HepG2 (cell line): ENCODE measurements at regions not wholly inside any gene's neighbourhood (a gene's known extent, or its start where the extent isn't known, plus 50 kb on each side); places are given as distances from the start of the nearest gene placed in this dataset.

Source experiments
- ATAC-seq: fragments of 200-7000 bp; cut with Tn5 transposase; 3 replicates; pipeline ENCODE4 v1.9.1; 2020; ENCODE audit warnings: mild to moderate bottlenecking, moderate library complexity
- BruUV-seq: library from RNA; stranded (reverse); fragments of 400-500 nt; replicated peaks from 2 replicates; lab custom pipeline; 2021; lab: Mats Ljungman, UMichigan
- CTCF ChIA-PET: fragments of 300-600 bp; formaldehyde crosslinking; extraction: SDS; loops from one replicate; lab custom pipeline; 2021; ENCODE audit warnings: low total read pairs, inconsistent platforms, low intra/inter-chr PET ratio; lab: Yijun Ruan, JAX
- POLR2A ChIA-PET: fragments of 350-600 bp; sonication (Branson Sonifier 250); formaldehyde crosslinking; loops from one replicate; lab custom pipeline; 2020; ENCODE audit warnings: antibody characterized with exemption, inconsistent platforms; lab: Yijun Ruan, JAX
- DNase-seq: peaks from one replicate; pipeline ENCODE4 v3.0.0-alpha.2; 2015; ENCODE audit warnings: low spot score
- FAIRE-seq: peaks from 3 replicates; lab custom pipeline; 2011; peaks lifted over from hg19 to GRCh38; lab: Jason Lieb, UNC
- H2AFZ ChIP-seq: one replicate; pipeline ENCODE4 v1.6.1; 2011; ENCODE audit warnings: low read length, inconsistent platforms
- H3K27ac ChIP-seq: fragments of 300-600 bp; 3 replicates; pipeline ENCODE4 v1.8.0; 2011; ENCODE audit warnings: mixed run types, mild to moderate bottlenecking, mixed read lengths, low read length, inconsistent platforms; ENCODE audit not compliant: insufficient read depth; ENCODE audit errors: extremely low read length
- H3K27me3 ChIP-seq, 2 experiments: fragments of 200-600 bp in 1 of 2; 2 replicates in 1 of 2; 3 replicates in 1 of 2; pipeline versions ENCODE4 v1.6.0 to v1.8.0; 2011; ENCODE audit warnings: low read length in 2 of 2, mild to moderate bottlenecking in 2 of 2, moderate library complexity in 2 of 2, inconsistent platforms in 1 of 2; ENCODE audit not compliant: insufficient read depth in 2 of 2, control insufficient read depth in 1 of 2
- H3K36me3 ChIP-seq, 2 experiments: fragments of 200-600 bp in 1 of 2; replicated peaks in 1 of 2; 2 replicates in 1 of 2; 3 replicates in 1 of 2; pipeline versions ENCODE4 v1.5.1 to v1.8.0; 2011; ENCODE audit warnings: low read length in 2 of 2, inconsistent platforms in 1 of 2; ENCODE audit not compliant: insufficient read depth in 2 of 2, control insufficient read depth in 1 of 2
- H3K4me1 ChIP-seq: 2 replicates; pipeline ENCODE4 v1.5.1; 2012; ENCODE audit warnings: low read length, inconsistent platforms; ENCODE audit not compliant: insufficient read depth
- H3K4me2 ChIP-seq: 2 replicates; pipeline ENCODE4 v1.6.0; 2011; ENCODE audit warnings: low read depth, low read length, inconsistent platforms
- H3K4me3 ChIP-seq, 3 experiments: fragments of 200-600 bp in 1 of 3; sonication (generic), shearing (Covaris generic) in 1 of 3; replicated peaks in 1 of 3; 2 replicates each; pipeline ENCODE4 v1.5.1; 2011 to 2016; ENCODE audit warnings: low read length in 3 of 3, inconsistent platforms in 2 of 3, low read depth in 2 of 3, mild to moderate bottlenecking in 2 of 3, control low read depth in 1 of 3, mixed read lengths in 1 of 3; ENCODE audit not compliant: insufficient read depth in 1 of 3
- H3K79me2 ChIP-seq: one replicate; pipeline ENCODE4 v1.6.1; 2011; ENCODE audit warnings: low read length, inconsistent platforms; ENCODE audit not compliant: insufficient read depth
- H3K9ac ChIP-seq: 2 replicates; pipeline ENCODE4 v1.6.0; 2011; ENCODE audit warnings: mild to moderate bottlenecking, low read depth, low read length, inconsistent platforms; ENCODE audit not compliant: insufficient read depth
- H3K9me3 ChIP-seq: 2 replicates; pipeline ENCODE4 v1.5.1; 2012; ENCODE audit warnings: mild to moderate bottlenecking, low read length
- H4K20me1 ChIP-seq: 2 replicates; pipeline ENCODE4 v1.6.0; 2011; ENCODE audit warnings: inconsistent platforms, mild to moderate bottlenecking, low read length, moderate library complexity; ENCODE audit not compliant: insufficient read depth
- ADNP ChIP-seq: sonication (generic); formaldehyde crosslinking; IDR thresholded peaks from 2 replicates; pipeline ENCODE4 v1.4.0; 2020; ENCODE audit warnings: missing genetic modification reagents
- CAMTA2 ChIP-seq: sonication (generic); formaldehyde crosslinking; IDR thresholded peaks from 2 replicates; pipeline ENCODE4 v1.4.0; 2020; ENCODE audit warnings: mild to moderate bottlenecking, missing genetic modification reagents, borderline replicate concordance
- HNRNPUL1 ChIP-seq: fragments of 200-400 bp; formaldehyde crosslinking; IDR thresholded peaks from 2 replicates; pipeline ENCODE4 v1.6.1; 2017; ENCODE audit warnings: low read depth, mild to moderate bottlenecking, low read length, moderate library complexity
- JDP2 ChIP-seq: sonication (generic); formaldehyde crosslinking; IDR thresholded peaks from 2 replicates; pipeline ENCODE4 v1.8.1; 2022; ENCODE audit warnings: missing genetic modification reagents, borderline replicate concordance
- MYC ChIP-seq: sonication (generic); formaldehyde crosslinking; IDR thresholded peaks from 2 replicates; pipeline ENCODE4 v1.9.0; 2021; ENCODE audit warnings: missing genetic modification reagents, borderline replicate concordance
- NBN ChIP-seq: fragments of 450-650 bp; conservative IDR thresholded peaks from 2 replicates; pipeline ENCODE4 v1.6.1; 2017
- PLRG1 ChIP-seq: fragments of 450-650 bp; conservative IDR thresholded peaks from 2 replicates; pipeline ENCODE4 v1.6.1; 2016
- REPIN1 ChIP-seq: sonication (generic); formaldehyde crosslinking; IDR thresholded peaks from 2 replicates; pipeline ENCODE4 v1.8.0; 2022; ENCODE audit warnings: missing genetic modification reagents, low read depth, mild to moderate bottlenecking, borderline replicate concordance
- SIN3A ChIP-seq: IDR thresholded peaks from 2 replicates; pipeline ENCODE4 v1.6.1; 2011; ENCODE audit warnings: low read depth, mild to moderate bottlenecking, control low read depth, low read length, borderline replicate concordance
- THAP11 ChIP-seq: IDR thresholded peaks from 2 replicates; pipeline ENCODE4 v1.6.1; 2016; ENCODE audit warnings: missing biosample characterization, missing genetic modification reagents
- ZC3H4 ChIP-seq: sonication (generic); formaldehyde crosslinking; IDR thresholded peaks from 2 replicates; pipeline ENCODE4 v1.4.0; 2020; ENCODE audit warnings: missing genetic modification reagents, borderline replicate concordance
- ZNF230 ChIP-seq: sonication (generic); formaldehyde crosslinking; IDR thresholded peaks from 2 replicates; pipeline ENCODE4 v1.4.0; 2020; ENCODE audit warnings: mild to moderate bottlenecking, missing genetic modification reagents
- ZNF337 ChIP-seq: sonication (generic); formaldehyde crosslinking; IDR thresholded peaks from 2 replicates; pipeline ENCODE4 v1.5.1; 2020; ENCODE audit warnings: missing genetic modification reagents, low read depth, mild to moderate bottlenecking, borderline replicate concordance
- ZNF367 ChIP-seq: sonication (generic); formaldehyde crosslinking; IDR thresholded peaks from 2 replicates; pipeline ENCODE4 v1.4.0; 2020; ENCODE audit warnings: missing genetic modification reagents, borderline replicate concordance
- ZNF552 ChIP-seq: sonication (generic); formaldehyde crosslinking; IDR thresholded peaks from 2 replicates; pipeline ENCODE4 v1.9.0; 2022; ENCODE audit warnings: missing genetic modification reagents, mild to moderate bottlenecking, borderline replicate concordance
- ZNF598 ChIP-seq: sonication (generic); formaldehyde crosslinking; IDR thresholded peaks from 2 replicates; pipeline ENCODE4 v1.5.1; 2020; ENCODE audit warnings: mild to moderate bottlenecking, missing genetic modification reagents, borderline replicate concordance
- ZNF850 ChIP-seq: sonication (generic); formaldehyde crosslinking; conservative IDR thresholded peaks from 2 replicates; pipeline ENCODE4 v1.9.0; 2021; ENCODE audit warnings: mild to moderate bottlenecking, missing genetic modification reagents
- ZSCAN29 ChIP-seq: sonication (generic); formaldehyde crosslinking; conservative IDR thresholded peaks from 2 replicates; pipeline ENCODE4 v1.4.0; 2020; ENCODE audit warnings: mild to moderate bottlenecking, missing genetic modification reagents
- WGBS: methylation state at CpG from one replicate; pipeline ENCODE4 v1.1.6; 2017; ENCODE audit warnings: low lambda C conversion rate; 5-methylcytosine and 5-hydroxymethylcytosine counted together
- in situ Hi-C: cut with HindIII; loops from 2 replicates; pipeline ENCODE4 v1.10.0; 2017; ENCODE audit warnings: low pct_unique_long_range_greater_than_20kb; ENCODE audit not compliant: extremely low pct_ligation_motif_present
- intact Hi-C: fragments of 100-400 bp; cut with micrococcal nuclease; formaldehyde crosslinking; loops from one replicate; pipeline ENCODE4 v1.10.0; 2022; ENCODE audit not compliant: unreplicated experiment
- TF ChIP-seq, protein P1 (sequence below): sonication (generic); formaldehyde crosslinking; IDR thresholded peaks from 2 replicates; pipeline ENCODE4 v1.5.1; 2020; ENCODE audit warnings: missing genetic modification reagents, mild to moderate bottlenecking, borderline replicate concordance
- TF ChIP-seq, protein P2 (sequence below): sonication (generic); formaldehyde crosslinking; IDR thresholded peaks from 2 replicates; pipeline ENCODE4 v1.4.0; 2020; ENCODE audit warnings: missing genetic modification reagents

DNA sequence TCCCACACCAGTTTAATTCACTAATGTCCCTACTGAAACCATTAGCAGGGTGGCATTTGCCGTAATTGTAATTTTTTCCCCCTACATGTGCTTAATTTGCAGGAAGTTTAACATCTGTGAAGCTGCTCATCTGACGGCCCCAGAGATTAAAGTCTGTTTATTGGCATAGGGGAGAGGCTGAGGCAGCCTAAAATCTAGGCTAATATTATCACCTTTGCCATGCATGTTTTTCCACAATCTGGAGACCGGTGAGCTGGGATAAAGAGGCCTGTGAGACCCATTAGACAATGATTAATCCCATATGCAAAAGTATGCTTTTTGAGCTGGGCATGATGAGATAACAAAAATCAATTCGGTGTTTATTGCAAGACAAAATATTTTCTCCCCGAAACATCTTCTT is 561.2 kb upstream of the ALCAM start:
- H3K4me3 ChIP-seq = no peak overlapping the region
- ChIA-PET CTCF (no interaction called here), POLR2A (no interaction called here)
- no peak overlapping the region for H3K27ac ChIP-seq
- H3K9me3 ChIP-seq = no peaks in the 10 kb centered on the region
- in situ Hi-C loops (no loop called here), intact Hi-C loops (no loop called here)
- DNase-seq (no peak), FAIRE-seq (no peak), ATAC-seq (no peak)
- WGBS = 8% methylated on average over 5 of the region's 5 CpGs
- H4K20me1 ChIP-seq = no peaks in the 10 kb centered on the region
- H3K79me2 ChIP-seq = no peaks in the 10 kb centered on the region
- TF ChIP-seq SIN3A (no peak), ZSCAN29 (CRISPR knock-in tag) (no peak), MYC (CRISPR knock-in tag) (no peak), ZNF337 (no peak), ZNF598 (CRISPR knock-in tag) (no peak), ZNF850 (CRISPR knock-in tag) (no peak), ZNF230 (CRISPR knock-in tag) (no peak), HNRNPUL1 (no peak), ZNF552 (CRISPR knock-in tag) (no peak), CAMTA2 (no peak)
- no peaks in the 10 kb centered on the region for H3K27me3 ChIP-seq
- no peak overlapping the region for H3K9ac ChIP-seq
- BruUV-seq = no TSS peak
- H2AFZ ChIP-seq = no peak overlapping the region
- H3K4me1 ChIP-seq = no peaks in the 10 kb centered on the region
- no peaks in the 10 kb centered on the region for H3K36me3 ChIP-seq
- H3K4me2 ChIP-seq = no peak overlapping the region

DNA sequence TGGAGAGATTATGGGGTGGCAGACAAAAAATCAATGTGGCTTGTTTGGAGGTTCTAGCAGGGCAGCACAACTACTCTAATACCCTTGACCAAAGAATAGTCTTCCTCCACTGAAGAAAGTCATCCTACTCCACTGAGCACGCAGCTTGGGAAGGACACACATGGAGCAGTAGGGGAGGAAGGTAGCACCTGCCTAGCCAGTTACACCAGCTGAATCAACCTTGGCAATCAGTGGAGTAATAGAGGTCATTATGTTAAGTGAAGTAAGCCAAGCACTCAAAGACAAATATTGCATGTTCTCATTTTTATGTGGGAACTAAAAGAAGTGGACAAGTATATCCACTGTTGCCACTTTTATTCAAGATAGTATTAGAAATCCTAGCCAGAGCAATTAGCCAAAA is 555.8 kb upstream of the ALCAM start:
- Histone ChIP-seq H3K4me1 (no peaks in the 10 kb centered on the region), H2AFZ (no peak overlapping the region), H4K20me1 (no peaks in the 10 kb centered on the region), H3K9ac (no peak overlapping the region), H3K4me3 (no peak overlapping the region), H3K9me3 (no peaks in the 10 kb centered on the region), H3K27ac (no peak overlapping the region), H3K79me2 (no peaks in the 10 kb centered on the region), H3K27me3 (no peaks in the 10 kb centered on the region), H3K36me3 (no peaks in the 10 kb centered on the region), H3K4me2 (no peak overlapping the region)
- 0% methylated on average over 1 of the region's 1 CpG for WGBS
- DNase-seq = no peak
- TF ChIP-seq PLRG1 = no peak
- no peak for TF ChIP-seq ZC3H4 (CRISPR knock-in tag)
- TF ChIP-seq, protein P1, sequence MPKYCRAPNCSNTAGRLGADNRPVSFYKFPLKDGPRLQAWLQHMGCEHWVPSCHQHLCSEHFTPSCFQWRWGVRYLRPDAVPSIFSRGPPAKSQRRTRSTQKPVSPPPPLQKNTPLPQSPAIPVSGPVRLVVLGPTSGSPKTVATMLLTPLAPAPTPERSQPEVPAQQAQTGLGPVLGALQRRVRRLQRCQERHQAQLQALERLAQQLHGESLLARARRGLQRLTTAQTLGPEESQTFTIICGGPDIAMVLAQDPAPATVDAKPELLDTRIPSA (CRISPR knock-in tag) = no peak
- TF ChIP-seq THAP11 (CRISPR knock-in tag) = no peak
- no peak for TF ChIP-seq NBN
- no peak for TF ChIP-seq ZNF367 (CRISPR knock-in tag)
- no peak for TF ChIP-seq ADNP (CRISPR knock-in tag)
- TF ChIP-seq REPIN1 (CRISPR knock-in tag) = no peak
- TF ChIP-seq, protein P2, sequence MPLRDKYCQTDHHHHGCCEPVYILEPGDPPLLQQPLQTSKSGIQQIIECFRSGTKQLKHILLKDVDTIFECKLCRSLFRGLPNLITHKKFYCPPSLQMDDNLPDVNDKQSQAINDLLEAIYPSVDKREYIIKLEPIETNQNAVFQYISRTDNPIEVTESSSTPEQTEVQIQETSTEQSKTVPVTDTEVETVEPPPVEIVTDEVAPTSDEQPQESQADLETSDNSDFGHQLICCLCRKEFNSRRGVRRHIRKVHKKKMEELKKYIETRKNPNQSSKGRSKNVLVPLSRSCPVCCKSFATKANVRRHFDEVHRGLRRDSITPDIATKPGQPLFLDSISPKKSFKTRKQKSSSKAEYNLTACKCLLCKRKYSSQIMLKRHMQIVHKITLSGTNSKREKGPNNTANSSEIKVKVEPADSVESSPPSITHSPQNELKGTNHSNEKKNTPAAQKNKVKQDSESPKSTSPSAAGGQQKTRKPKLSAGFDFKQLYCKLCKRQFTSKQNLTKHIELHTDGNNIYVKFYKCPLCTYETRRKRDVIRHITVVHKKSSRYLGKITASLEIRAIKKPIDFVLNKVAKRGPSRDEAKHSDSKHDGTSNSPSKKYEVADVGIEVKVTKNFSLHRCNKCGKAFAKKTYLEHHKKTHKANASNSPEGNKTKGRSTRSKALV (CRISPR knock-in tag) = no peak
- TF ChIP-seq JDP2 (CRISPR knock-in tag) = no peak
- BruUV-seq = no TSS peak
- CTCF ChIA-PET = no interaction called here
- in situ Hi-C loops = no loop called here
- intact Hi-C loops = no loop called here
- ATAC-seq = no peak
- no peak for FAIRE-seq
- POLR2A ChIA-PET = no interaction called here
